ENCODE measurements at regions not wholly inside any gene's neighbourhood (a gene's known extent, or its start where the extent isn't known, plus 50 kb on each side); places are given as distances from the start of the nearest gene placed in this dataset.
"Not testable (repeated sequence)": the region's sequence is repeated elsewhere in the genome, so short reads cannot be mapped to it uniquely, and the experiment has no call there.

DNA sequence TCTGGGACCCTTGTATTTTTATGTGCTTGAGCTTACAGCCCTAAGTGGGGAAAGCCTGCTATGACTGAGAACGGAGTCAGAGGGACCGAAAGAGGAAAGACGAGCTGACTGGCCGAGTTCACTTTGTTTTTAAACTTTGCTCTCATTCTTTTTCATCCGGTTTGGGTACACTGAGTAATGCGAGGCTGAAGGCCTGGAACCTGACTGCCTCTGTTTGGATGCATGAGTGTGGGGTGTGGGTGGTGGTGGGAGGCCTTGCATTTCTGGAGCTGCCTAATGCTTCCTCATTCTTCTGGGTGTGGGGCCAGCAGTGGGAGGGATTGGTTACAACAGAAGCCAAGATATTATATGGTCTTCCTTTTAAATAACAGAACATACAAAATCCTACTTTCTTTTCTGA is 155.5 kb downstream of the BUB3 start:
- in situ Hi-C loops (cut with MboI; ENCODE audit: low sequenced_read_pairs), result no loop called here

DNA sequence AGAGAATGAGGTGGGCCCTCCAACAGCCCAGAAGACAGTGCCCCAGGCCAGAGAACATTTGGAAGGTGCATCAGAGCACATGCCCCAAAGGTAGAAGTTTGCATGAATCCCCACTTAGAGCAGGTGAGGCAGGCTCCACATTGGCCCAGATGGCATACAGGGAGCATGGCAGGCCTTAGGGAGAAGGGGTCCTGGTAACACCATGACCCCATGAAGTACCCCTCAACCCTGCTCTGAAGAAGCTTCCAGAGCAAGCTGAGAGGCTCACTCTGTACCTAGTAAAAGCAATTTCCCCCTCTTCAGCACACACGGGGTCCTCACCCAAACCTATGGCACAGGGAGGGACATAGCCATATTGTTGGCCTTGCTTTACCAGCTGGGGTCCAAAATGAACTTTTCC is 162.6 kb downstream of the BUB3 start:
- in situ Hi-C loops (cut with MboI; ENCODE audit: low sequenced_read_pairs), result no loop called here

DNA sequence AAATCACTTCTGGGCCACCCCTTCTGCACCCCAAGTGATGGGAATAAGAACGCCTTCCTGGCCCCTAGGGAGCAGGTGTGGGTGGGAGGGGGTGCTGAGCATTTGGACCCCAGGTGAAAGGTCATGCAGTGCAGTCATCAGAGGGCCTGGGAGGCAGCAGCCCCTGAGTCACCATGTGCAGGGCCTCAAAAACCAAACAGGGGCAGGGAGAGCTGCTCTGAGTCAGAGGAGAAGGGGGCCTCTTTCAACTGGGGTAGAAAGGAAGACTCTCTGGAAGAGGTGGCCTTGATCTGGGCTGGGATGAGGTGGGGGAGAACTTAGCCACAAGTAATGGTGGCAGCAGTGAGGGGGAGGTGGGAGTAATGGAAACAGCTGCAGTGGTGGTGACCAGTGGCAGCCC is 164.3 kb downstream of the BUB3 start:
- in situ Hi-C loops (cut with MboI; ENCODE audit: low sequenced_read_pairs), result no loop called here

DNA sequence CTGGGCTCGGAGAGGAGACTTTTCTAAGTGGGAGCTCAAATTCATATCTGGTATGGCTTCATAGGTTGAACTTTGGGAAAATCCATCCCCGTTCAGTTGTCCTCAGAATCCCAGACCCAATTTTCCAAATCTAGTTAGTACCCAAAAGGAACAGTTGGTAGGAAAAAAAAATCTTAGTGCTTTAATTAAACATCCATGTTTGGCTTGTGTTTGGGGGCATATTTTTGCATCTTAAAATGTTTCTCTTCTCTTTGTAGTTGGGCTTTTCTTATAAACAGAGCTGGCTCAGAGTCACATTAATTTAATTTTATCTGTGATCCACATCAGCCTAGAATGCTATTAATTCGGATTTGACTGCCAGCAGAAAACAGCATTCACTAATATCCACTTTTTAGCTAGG is 165.9 kb downstream of the BUB3 start:
- in situ Hi-C loops (cut with MboI; ENCODE audit: low sequenced_read_pairs), result no loop called here

DNA sequence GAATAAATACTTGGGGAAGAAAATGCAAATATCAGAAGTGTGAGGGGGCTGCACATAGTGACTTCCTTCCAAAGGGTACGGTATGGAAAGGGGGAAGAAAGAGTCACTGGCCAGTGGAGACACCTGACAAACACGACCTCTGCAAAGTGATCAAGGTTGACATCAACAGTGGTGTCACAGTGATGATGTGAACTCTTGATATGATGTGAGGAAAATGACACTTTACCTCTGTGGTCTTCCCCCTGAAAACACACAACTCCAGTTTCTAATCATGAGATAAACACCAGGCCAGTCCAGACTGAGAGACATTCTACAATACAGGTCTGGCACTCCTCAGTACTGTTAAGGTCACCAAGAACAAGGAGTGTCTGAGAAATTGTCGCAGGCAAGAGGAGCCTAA is 169.7 kb downstream of the BUB3 start:
- in situ Hi-C loops (cut with MboI; ENCODE audit: low sequenced_read_pairs), result no loop called here

DNA sequence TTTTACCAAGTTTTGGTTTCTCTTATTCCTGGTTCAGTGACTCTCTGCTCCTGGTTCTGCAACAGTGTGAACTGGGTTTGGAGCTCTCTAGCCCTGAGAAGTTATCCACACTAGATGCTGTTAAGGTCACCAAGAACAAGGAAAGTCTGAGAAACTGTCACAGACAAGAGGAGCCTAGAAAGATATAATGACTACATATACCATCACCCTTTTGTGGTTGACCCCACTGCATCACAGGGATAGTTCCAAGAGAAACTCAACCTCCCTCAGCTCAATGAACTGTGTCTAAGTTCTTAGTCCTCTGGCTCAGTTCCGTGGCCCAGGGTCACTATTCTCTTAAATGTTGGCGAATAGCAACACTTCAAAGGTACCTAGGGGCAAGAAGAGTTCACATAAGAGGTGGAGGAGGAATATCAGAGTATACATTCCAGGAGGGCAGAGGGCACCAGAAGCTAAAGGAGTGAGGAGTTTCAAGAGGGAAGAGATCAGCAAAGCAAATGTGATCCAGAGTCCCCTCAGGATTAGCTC is 171.5 kb downstream of the BUB3 start:
- in situ Hi-C loops (cut with MboI; ENCODE audit: low sequenced_read_pairs), result no loop called here

DNA sequence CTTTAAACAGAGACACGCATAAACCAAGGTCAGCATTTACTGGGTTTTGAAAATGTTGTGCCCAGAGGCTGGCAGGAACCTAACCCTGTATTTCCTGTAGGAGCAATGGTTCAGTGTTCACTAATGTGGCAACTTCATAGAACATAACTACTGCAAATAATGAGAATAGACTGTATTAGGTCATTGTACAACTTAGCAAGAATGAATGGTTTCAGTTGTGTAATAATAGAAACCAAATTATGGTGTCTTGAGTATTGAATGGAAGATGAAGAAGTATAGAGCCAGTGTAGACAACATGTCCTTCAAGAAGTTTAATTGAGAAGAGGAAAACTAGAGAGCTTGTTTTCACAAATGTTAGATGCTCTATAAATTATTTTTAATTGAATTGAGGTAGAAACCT is 172.5 kb downstream of the BUB3 start:
- in situ Hi-C loops (cut with MboI; ENCODE audit: low sequenced_read_pairs), result no loop called here

DNA sequence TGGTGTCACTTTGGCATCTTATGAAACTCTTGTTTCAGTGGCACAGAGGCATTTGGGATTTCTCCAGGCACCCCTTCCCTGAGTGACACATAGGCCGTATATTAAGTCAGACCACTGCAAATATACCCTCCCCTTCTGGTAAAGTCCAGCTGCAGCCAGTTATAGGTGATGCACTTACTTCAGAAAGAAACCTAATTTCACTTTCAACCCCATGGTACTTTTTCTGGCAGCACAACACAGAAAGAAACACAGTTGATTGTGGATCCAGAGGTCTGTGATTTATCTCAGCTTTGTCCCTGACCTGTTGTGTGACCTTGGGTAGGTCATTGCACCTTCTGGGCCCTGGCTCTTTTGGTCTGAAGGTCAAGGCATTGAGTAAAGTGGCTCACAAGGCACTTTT is 173.2 kb downstream of the BUB3 start:
- in situ Hi-C loops (cut with MboI; ENCODE audit: low sequenced_read_pairs), result no loop called here

DNA sequence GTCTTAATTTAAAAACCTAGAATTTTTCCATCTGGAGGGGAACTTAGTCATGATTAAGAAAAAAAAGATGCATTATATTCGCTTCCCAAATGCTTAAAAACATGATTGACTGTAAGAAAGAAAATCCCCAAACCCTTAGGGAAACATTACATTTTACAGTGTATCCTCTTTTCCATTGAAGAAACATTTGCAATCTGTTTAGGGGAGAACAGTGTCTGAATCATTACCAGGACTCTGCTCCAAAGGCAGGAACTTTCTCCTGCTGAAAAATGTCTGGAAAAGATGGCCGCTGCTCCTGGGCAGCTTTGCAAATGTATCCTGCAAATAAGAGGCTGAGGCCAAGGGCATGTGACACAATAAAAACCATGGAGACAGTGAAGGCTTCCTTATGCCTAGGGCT is 173.7 kb downstream of the BUB3 start:
- in situ Hi-C loops (cut with MboI; ENCODE audit: low sequenced_read_pairs), result no loop called here

DNA sequence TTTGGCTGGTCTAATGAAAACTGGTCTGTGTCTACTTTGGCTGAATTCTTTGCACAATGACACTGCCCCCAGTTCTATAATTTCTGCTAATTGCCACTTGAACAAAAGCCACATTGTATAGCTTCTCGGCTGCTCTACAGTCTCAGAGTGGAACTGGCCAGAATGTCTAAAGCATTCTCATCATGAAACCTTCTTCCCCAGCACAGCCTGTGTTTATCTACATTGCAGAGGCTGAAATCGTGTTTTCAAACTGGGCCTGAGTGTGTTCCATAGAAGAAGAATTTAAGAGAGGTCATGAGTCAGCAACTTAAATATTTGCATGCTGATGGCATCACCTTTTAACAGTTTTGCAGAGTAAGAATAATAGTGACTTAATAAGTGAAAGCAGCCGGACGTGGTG is 177.2 kb downstream of the BUB3 start:
- in situ Hi-C loops (cut with MboI; ENCODE audit: low sequenced_read_pairs), result no loop called here

DNA sequence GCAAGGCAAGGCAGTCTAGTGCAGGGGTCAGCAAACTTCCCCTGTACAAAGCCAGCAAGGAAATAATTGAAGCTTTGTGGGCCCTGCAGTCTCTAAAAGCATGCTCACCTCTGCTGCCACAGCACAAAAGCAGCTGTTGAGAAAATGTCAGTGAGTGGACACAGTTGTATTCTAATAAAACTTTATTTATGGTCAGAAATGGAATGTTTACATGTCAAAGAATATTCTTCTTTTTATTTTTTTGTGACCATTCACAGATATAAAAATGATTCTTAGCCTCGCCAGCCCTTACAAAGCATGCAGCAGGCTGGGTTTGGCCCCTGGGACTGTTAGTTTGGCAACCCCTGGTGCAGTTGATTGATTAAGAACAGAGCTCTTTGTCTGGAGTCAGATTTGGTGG is 192.4 kb downstream of the BUB3 start:
- in situ Hi-C loops (cut with MboI; ENCODE audit: low sequenced_read_pairs), result no loop called here

DNA sequence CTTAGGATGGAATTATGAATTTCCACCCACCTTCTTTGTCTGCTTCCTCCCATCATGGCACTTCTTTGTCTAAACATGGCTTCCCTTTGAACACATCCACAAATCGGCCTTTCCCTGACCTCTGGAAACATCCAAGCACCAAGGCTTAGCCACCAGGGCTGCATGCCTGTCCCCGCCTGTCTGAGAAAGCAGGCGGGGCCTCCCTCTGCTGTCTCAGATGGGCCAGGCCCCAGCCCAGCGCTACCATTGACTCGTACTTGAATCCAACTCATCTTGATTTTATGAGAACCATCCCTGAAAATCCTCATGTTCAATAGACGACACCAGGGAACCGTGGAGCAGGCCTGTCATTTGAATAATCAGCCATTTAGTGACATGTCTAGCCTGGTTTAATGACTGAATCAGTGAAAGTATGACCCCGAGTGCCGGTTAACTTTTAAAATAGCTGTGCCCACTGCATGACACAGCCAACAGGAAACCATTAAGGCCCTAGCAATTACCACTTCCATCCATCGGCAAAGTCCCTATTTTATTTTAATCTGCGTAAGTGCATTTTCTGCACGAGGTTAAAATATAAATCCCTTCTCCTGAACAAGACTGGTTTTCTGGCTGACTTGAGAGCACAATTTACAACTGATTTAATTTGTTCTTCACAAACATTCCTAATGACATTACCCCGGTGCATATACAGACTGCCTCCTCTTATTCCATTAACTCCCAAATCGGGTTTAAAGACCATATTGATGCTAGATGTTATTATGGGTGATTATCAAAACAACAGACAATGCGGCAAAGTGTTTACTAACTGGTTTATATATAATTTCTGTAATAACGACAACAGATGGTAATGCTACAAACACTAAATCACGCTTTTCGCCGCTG is 194.7 kb downstream of the BUB3 start:
- in situ Hi-C loops (cut with MboI; ENCODE audit: low sequenced_read_pairs), result no loop called here

DNA sequence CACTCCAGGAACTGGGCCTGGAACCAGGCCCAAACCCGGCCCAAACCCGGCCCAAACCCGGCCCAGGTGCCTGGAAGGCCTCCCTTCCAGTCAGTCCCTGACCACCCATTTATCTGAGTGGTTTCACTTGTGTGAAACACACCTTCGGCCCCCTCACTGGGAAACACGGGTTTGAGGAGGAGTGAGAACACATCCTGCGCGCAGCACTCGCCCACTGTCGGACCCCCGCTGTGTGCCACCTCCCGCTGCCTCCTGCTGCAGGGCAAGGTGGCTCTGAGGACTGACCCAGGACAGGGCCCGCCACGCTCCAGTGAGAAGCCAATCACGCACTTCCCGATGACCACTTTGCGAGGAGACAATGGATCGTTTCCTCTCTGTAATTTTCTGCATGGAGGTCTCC is 197.5 kb downstream of the BUB3 start:
- in situ Hi-C loops (cut with MboI; ENCODE audit: low sequenced_read_pairs), result no loop called here

DNA sequence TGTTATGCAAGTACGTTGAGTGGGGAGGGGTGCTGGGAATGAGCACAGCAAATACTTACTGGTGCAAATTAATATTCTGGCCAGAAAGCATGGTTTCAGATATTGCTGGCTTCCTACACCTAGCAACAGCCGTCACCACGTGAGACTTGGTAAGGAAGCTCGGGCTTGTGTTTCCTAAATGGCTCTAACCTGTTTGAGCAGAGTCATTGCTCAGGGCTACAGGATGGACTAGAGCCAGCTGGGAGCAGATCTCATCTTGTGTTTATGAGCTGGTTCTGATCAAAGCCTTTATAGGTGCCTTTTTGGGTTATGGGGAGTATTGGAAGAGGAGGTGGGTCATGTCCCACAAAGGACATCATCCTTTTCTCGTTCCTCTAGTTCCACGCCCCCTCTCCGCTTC is 200.3 kb downstream of the BUB3 start:
- in situ Hi-C loops (cut with MboI; ENCODE audit: low sequenced_read_pairs), result no loop called here

DNA sequence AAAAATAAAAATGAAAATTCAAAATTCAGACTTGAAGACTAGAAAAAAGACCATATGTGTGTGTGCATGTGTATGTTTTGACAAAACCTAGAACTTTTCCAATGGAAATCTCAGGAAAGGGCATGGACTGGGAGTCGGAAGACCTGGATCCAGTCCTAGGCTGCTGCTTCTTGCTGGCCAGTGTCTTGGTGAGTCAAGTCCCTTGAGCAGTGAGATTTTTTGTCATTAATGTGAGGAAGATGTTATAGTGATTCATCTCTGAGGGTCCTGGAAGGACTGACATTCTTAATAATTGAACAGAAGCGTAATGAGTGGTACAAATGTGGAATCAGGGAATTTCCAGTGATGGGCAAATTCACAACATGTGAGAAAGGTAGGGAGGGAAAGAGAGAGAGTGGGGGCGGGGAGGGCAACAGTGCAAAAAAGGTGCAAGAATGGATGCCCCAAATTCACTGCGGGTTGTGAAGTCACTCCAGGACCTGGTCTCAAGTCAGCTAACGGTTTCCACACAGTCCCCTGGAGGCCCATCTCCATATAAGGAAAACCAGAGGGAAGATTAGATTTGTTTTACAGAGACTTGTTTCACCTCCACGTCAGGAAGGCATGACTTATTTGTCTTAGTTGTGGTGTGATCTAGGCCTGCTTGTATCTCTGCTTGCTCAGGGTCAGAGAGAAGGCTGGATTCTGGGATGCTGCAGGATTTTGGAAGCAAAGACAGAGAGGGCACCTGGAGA is 201.7 kb downstream of the BUB3 start:
- in situ Hi-C loops (cut with MboI; ENCODE audit: low sequenced_read_pairs), result no loop called here

DNA sequence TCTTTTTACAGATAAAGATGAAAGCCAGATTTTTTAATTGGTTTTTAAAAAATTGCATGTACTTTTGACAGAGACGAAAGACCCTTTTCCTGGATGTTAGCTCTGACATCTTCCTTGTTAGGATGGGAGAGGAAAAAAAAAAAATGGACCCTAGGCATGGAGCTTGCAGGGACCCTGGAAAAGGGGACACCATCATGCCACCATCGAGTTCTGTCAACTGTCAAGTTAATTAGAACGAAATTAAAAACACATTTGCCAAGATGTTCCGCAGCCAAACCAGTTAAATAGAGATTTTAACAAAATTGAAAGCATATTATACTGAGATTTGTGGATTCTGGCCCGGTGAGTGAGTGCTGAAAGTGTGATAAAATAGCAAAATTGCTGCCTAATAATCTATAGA is 202.6 kb downstream of the BUB3 start:
- in situ Hi-C loops (cut with MboI; ENCODE audit: low sequenced_read_pairs), result no loop called here

DNA sequence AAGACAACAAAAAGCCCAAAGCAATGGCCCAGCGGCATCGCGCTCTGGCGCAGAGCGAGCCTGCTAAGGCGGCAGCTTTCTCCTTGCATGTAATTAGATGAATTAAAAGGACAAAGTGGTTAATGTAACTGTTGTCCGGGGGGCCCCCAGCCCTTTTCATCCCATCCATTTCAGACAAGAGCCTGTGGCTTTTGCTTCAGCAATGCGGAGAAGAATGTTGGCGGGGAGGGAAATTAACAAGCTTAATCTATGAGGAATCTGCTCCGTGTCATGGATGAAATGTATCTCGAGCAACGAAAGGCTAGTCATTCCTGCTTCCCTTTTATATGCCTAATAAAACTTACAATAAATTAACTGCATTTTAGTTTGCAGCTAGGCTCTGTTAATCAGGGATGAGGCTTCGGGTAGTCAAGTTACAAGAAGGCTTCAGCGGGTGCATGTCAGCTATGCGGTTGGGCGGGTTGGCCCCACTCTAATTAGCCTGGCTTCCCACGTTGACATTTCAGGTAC is 203.3 kb downstream of the BUB3 start:
- in situ Hi-C loops (cut with MboI; ENCODE audit: low sequenced_read_pairs), result no loop called here

DNA sequence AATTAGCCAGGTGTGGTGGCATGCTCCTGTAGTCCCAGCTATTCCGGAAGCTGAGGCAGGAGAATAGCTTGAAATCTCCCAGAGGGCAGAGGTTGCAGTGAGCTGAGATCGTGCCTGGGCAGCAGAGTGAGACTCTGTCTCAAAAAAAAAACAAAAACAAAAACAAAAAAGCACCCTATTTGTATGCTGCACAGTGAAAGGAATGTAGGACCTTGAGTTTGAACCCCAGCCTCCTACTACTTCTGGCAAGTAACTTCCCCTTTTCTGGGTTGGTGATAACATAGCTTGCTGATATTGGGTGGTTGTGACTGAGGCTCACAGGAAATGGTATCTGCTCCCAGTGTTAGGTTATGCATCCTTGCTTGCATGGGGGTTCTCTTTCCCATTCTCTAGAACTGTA is 205.3 kb downstream of the BUB3 start:
- in situ Hi-C loops (cut with MboI; ENCODE audit: low sequenced_read_pairs), result no loop called here

DNA sequence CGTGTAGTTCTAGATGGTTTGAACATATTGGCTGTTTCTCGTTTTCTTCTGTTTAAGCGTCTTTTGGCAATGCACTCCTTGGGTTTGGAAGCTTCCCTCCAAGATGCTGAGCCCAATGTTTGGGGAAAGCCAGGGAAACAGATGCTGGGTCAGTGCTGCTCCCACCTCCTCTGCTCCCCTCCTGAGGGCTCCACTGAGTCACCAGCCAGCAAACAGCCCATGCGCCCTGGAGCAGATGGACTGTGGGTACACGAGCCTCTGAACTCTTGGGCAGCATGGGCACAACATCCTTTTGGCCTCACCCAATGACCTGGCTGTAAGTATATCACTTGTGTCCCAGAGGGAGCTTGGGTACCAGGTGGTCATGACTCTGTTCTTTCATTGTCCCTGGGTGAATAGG is 207.6 kb downstream of the BUB3 start:
- in situ Hi-C loops (cut with MboI; ENCODE audit: low sequenced_read_pairs), result no loop called here

DNA sequence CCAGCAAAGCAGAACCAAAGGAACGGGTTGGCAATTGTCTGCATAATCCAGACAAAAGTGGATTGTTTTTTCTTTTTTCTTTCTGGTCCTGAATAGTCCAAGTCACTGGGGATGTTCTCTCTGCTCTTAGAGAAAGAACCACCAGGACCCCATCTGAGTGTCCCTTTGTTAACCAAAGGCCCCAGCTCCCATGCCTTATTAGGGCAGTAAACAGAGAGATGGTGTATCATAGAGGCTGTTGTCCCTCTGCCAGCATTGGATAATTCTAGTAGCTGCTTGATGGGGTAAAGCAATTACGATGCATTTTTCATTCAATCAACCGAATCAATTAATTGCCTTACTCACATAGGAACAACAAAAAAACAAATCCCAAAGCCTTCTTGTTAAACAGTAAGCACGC is 213.0 kb downstream of the BUB3 start:
- in situ Hi-C loops (cut with MboI; ENCODE audit: low sequenced_read_pairs), result no loop called here

DNA sequence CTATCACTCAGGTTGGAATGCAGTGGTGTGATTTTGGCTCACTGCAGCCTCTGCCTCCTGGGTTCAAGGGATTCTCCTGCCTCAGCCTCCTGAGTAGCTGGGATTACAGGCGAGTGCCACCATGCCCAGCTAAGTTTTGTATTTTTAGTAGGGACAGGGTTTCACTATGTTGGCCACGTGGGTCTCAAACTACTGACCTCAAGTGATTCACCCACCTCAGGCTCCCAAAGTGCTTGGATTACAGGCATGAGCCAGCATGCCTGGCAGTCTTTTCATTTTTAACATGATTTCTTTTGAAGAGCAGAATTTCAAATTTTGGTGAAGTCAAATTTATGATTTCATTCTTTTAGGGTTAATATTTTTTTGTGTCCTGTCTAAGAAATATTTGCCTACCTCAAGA is 217.4 kb downstream of the BUB3 start:
- in situ Hi-C loops (cut with MboI; ENCODE audit: low sequenced_read_pairs), result not testable (repeated sequence)

DNA sequence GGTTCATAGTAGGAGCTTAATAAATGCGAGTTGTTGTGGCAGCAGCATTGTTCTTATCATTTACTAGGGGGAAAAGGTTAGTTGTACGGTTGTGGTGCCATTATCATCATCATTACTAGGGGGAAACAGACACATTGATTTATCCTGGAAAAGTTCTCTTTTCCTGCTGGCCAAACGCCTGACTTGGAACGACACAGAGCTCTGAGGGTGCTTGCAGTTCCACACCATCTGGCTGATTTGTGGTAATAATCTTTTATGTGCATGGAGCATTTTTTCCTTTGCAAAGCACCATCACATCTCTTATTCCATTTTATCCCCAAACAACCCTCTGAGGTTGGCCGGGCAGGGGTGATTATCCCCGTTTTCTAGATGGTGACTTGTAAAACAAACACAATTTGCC is 219.4 kb downstream of the BUB3 start:
- in situ Hi-C loops (cut with MboI; ENCODE audit: low sequenced_read_pairs), result no loop called here
